Esophagus squamous epithelium (tissue), 5 donors: ENCODE measurements at regions not wholly inside any gene's neighbourhood (a gene's known extent, or its start where the extent isn't known, plus 50 kb on each side); places are given as distances from the start of the nearest gene placed in this dataset.

Experiments used
- DNase-seq: peaks from one replicate; lab custom pipeline; 2025; lab: John Stamatoyannopoulos, UW
- H3K27ac ChIP-seq, 4 donors: fragments of 200-600 bp; sonication (generic); one replicate each; pipeline ENCODE4 v1.5.1; 2016 to 2019; ENCODE audit warnings: mild to moderate bottlenecking in 1 of 4
- H3K27me3 ChIP-seq, 4 donors: fragments of 200-600 bp; sonication (generic); 1 replicate in 3 of 4; 2 replicates in 1 of 4; pipeline versions ENCODE4 v1.5.1 to v1.6.0; 2017 to 2021; ENCODE audit warnings: antibody characterized with exemption in 1 of 4
- H3K36me3 ChIP-seq, 3 donors: fragments of 200-600 bp; sonication (generic); one replicate each; pipeline ENCODE4 v1.5.1; 2016 to 2019
- H3K4me1 ChIP-seq, 3 donors: fragments of 200-600 bp; sonication (generic); one replicate each; pipeline ENCODE4 v1.5.1; 2017 to 2019
- H3K4me3 ChIP-seq, 4 donors: fragments of 200-600 bp; sonication (generic); 1 replicate in 3 of 4; 2 replicates in 1 of 4; pipeline ENCODE4 v1.5.1; 2016 to 2019; ENCODE audit warnings: mild to moderate bottlenecking in 2 of 4, moderate library complexity in 1 of 4
- H3K9me3 ChIP-seq, 3 donors: fragments of 200-600 bp; sonication (generic); one replicate each; pipeline ENCODE4 v1.5.1; 2016 to 2019
- POLR2A ChIP-seq, 4 donors: fragments of 450-650 bp; IDR thresholded peaks; one replicate each; pipeline ENCODE4 v1.6.1; 2017; ENCODE audit warnings: antibody characterized with exemption in 4 of 4, mild to moderate bottlenecking in 4 of 4, moderate library complexity in 3 of 4
- WGBS, 2 donors: methylation state at CpG; one replicate each; pipeline ENCODE4 v1.1.5; 2018; 5-methylcytosine and 5-hydroxymethylcytosine counted together
- intact Hi-C: fragments of 100-400 bp; cut with DNase I; formaldehyde crosslinking; loops from one replicate; pipeline ENCODE4 v1.15.0; 2022
- TF ChIP-seq, protein P1 (sequence below), 6 experiments: fragments of 450-650 bp in 4 of 6; fragments of 200-600 bp in 2 of 6; sonication (generic) in 2 of 6; IDR thresholded peaks; one replicate each; pipeline ENCODE4 v1.5.1; 2016 to 2019; ENCODE audit warnings: antibody characterized with exemption in 6 of 6, mild to moderate bottlenecking in 4 of 6, moderate library complexity in 4 of 6
- donor health status: DM: yes; HTN: yes; CAD: no.

DNA sequence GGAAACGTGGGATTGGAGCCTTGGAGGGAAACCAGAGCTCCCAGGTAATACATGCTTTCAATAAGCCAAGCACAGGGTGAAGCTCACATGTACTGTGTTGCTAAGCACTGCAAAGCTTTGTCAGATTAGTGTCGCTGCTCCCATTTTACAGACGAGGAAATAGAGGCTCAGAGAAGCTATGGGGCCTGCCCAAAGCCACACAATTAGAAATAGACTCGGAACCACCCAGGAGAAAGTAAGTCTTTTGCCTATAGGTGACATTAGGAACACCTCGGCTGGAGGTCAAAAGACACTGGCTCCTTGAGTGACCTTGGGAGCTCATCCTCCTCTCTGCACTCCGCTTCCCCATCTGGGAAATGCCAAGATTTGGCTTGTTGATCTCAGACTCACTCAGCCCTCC, 175.6 kb upstream of the ZC3H12A start:
- Histone ChIP-seq H3K36me3 (no peaks in the 10 kb centered on the region), H3K27ac (no peak overlapping the region), H3K27me3 (peaks cover 0 to 90% (median 0%) of the 10 kb centered on the region in 4 donors), H3K9me3 (no peaks in the 10 kb centered on the region), H3K4me3 (no peak overlapping the region), H3K4me1 (no peaks in the 10 kb centered on the region)
- intact Hi-C loops: no loop called here
- TF ChIP-seq, protein P1, sequence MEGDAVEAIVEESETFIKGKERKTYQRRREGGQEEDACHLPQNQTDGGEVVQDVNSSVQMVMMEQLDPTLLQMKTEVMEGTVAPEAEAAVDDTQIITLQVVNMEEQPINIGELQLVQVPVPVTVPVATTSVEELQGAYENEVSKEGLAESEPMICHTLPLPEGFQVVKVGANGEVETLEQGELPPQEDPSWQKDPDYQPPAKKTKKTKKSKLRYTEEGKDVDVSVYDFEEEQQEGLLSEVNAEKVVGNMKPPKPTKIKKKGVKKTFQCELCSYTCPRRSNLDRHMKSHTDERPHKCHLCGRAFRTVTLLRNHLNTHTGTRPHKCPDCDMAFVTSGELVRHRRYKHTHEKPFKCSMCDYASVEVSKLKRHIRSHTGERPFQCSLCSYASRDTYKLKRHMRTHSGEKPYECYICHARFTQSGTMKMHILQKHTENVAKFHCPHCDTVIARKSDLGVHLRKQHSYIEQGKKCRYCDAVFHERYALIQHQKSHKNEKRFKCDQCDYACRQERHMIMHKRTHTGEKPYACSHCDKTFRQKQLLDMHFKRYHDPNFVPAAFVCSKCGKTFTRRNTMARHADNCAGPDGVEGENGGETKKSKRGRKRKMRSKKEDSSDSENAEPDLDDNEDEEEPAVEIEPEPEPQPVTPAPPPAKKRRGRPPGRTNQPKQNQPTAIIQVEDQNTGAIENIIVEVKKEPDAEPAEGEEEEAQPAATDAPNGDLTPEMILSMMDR (IDR thresholded peaks at IDR 0.05): no peak
- no peak for TF ChIP-seq POLR2A (IDR thresholded peaks at IDR 0.05)
- DNase-seq: no peak
- 52 to 62% methylated on average over 5 to 6 of the region's 6 CpGs for WGBS, 2 donors

DNA sequence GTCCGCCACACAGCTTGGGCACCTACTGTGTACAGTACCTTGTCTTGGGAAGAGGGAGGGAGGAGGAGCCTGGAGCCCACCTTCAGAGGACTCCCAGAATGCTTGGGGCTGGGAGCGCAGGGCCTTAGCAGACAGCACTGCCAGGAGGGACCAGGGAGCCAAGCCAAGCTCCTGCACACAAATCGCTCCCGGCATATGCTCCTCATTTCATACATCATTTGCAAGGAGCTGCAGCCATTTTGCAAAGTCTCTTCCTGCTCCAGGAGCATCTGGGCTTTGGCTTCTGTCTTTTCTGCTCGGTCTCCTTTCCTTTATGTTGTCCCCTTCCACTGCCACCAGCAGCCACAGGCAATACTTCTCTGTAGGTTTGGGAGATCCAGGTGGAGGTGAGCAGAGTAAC, 175.2 kb upstream of the ZC3H12A start:
- 64 to 71% methylated on average over 4 to 5 of the region's 5 CpGs for WGBS, 2 donors
- intact Hi-C loops: no loop called here
- DNase-seq: no peak
- Histone ChIP-seq H3K4me1 (no peaks in the 10 kb centered on the region), H3K4me3 (no peak overlapping the region), H3K9me3 (no peaks in the 10 kb centered on the region), H3K36me3 (no peaks in the 10 kb centered on the region), H3K27me3 (peaks cover 0 to 87% (median 0%) of the 10 kb centered on the region in 4 donors), H3K27ac (no peak overlapping the region)
- TF ChIP-seq, protein P1 (IDR thresholded peaks at IDR 0.05): no peak

DNA sequence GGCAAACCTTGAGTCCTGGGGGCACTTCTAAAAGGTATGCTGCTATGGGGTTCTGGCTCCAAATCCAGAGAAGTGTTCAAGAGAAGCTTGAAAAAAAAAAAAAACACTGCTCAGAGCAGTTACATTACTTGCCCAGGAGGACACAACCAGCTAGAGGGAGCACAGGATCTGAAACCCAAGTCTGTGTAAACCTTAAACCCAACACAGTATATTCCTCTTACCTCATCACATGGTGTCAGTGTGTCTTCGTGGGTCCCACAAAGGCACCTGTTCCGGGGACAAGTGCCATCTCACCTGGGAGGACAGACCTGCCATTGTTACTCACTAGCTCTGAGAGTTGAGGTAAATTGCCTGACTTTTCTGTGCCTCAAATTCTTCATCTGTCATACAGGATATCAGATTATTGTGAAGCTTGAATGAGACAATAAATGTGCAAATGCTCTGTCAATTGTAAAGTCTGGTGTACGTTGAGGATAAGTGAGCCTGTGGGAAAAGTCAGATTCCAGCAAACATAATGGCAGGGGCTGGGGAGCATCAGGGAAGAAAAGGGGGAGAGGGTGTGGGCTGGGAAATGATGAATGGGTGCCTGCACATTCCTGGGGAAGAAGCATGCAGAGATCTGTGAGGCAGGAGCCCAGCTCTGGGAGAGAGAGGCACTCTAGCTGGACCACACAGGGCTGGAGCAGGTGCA, 170.4 kb upstream of the ZC3H12A start:
- DNase-seq: no peak
- Histone ChIP-seq H3K4me3 (no peak overlapping the region), H3K9me3 (no peaks in the 10 kb centered on the region), H3K36me3 (no peaks in the 10 kb centered on the region), H3K4me1 (no peaks in the 10 kb centered on the region), H3K27ac (no peak overlapping the region), H3K27me3 (peaks cover 0 to 77% (median 0%) of the 10 kb centered on the region in 4 donors)
- no peak for TF ChIP-seq POLR2A (IDR thresholded peaks at IDR 0.05)
- TF ChIP-seq, protein P1 (IDR thresholded peaks at IDR 0.05): no peak
- 41 to 62% methylated on average over 3 of the region's 3 CpGs for WGBS, 2 donors
- intact Hi-C loops: no loop called here

DNA sequence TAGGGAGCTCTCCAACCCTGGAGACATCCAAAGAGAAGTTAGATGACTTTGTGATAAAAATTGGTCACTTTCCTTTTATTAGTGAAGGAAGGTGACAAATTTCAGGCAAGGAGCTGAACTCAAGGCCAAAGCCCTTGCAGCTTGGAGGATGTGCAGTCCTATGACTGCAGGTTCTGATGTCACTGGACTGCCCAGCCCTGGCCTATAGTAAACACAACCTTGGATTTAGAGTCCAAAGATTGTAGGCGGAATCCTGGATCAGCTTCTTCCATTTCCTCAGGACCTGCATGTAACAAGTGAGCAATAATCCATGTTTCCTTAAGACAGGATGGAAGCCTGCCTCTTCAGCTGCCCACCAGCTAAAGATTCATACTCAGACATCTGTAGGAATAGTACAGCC, 169.3 kb upstream of the ZC3H12A start:
- no peak for DNase-seq
- Histone ChIP-seq H3K4me1 (no peaks in the 10 kb centered on the region), H3K4me3 (no peak overlapping the region), H3K9me3 (no peaks in the 10 kb centered on the region), H3K36me3 (no peaks in the 10 kb centered on the region), H3K27me3 (peaks cover 0 to 78% (median 0%) of the 10 kb centered on the region in 4 donors), H3K27ac (no peak overlapping the region)
- 82 to 86% methylated on average over 1 of the region's 1 CpG for WGBS, 2 donors
- TF ChIP-seq, protein P1 (IDR thresholded peaks at IDR 0.05): no peak
- TF ChIP-seq POLR2A (IDR thresholded peaks at IDR 0.05): no peak
- intact Hi-C loops: no loop called here

DNA sequence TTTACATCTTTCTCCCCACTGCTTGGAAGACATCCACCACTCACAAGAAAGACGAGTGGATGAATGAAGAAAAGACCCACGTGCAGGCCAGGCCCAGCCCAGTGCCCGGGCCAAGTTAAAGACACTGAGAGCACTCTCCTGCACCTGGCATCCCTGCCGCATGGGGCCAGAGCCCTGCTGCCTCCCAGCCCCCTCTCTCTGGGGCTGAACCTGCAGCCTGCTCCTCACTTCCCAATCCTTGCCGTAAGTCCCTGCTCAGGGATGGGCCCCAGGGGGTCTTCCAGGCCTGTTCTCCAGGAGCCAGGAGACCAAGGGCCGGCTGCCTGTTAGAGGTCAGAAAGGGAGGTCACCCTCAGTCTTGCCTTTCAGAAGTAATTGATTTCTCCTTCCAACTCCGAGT, 168.5 kb upstream of the ZC3H12A start:
- H3K4me1 ChIP-seq: no peaks in the 10 kb centered on the region
- H3K9me3 ChIP-seq: no peaks in the 10 kb centered on the region
- intact Hi-C loops: no loop called here
- WGBS, 2 donors: 30% methylated on average over 7 of the region's 7 CpGs; no CpG with 5 or more reads in 1 of the 2 donors
- no peak for DNase-seq
- H3K36me3 ChIP-seq: no peaks in the 10 kb centered on the region
- peaks cover 0 to 75% (median 0%) of the 10 kb centered on the region in 4 donors for H3K27me3 ChIP-seq
- no peak overlapping the region for H3K4me3 ChIP-seq
- no peak overlapping the region for H3K27ac ChIP-seq
- TF ChIP-seq, protein P1 (IDR thresholded peaks at IDR 0.05): no peak
- no peak for TF ChIP-seq POLR2A (IDR thresholded peaks at IDR 0.05)
